WTC11 (cell line): ENCODE measurements at regions not wholly inside any gene's neighbourhood (a gene's known extent, or its start where the extent isn't known, plus 50 kb on each side); places are given as distances from the start of the nearest gene placed in this dataset.

Source experiments
- ATAC-seq: fragments of 200-7000 bp; cut with Tn5 transposase; 2 replicates; pipeline ENCODE4 v1.10.0; 2021; ENCODE audit warnings: mild to moderate bottlenecking, moderate library complexity
- CTCF ChIA-PET: fragments of 300-600 bp; sonication (Branson Sonifier 250); formaldehyde crosslinking; loops from one replicate; lab custom pipeline; 2021; ENCODE audit warnings: antibody characterized with exemption; lab: Charles Lee
- POLR2A ChIA-PET: fragments of 350-600 bp; sonication (Branson Sonifier 250); formaldehyde crosslinking; loops from one replicate; lab custom pipeline; 2021; ENCODE audit warnings: antibody characterized with exemption; lab: Charles Lee
- DNase-seq: peaks from one replicate; pipeline ENCODE4 v3.0.0; 2021; ENCODE audit warnings: low spot score
- H3K27ac Mint-ChIP-seq: 2 replicates; pipeline ENCODE4 v1.8.0; 2021; ENCODE audit warnings: mixed read lengths
- H3K27me3 Mint-ChIP-seq: 2 replicates; pipeline ENCODE4 v1.8.0; 2021; ENCODE audit warnings: low read depth, mild to moderate bottlenecking, moderate library complexity, mixed read lengths
- H3K36me3 Mint-ChIP-seq: 2 replicates; pipeline ENCODE4 v1.8.0; 2021; ENCODE audit warnings: mixed read lengths
- H3K4me1 Mint-ChIP-seq: 2 replicates; pipeline ENCODE4 v1.8.0; 2022; ENCODE audit warnings: mixed read lengths
- H3K4me3 Mint-ChIP-seq: 2 replicates; pipeline ENCODE4 v1.8.0; 2021; ENCODE audit warnings: mild to moderate bottlenecking, moderate library complexity, mixed read lengths
- H3K9me3 Mint-ChIP-seq: 2 replicates; pipeline ENCODE4 v1.8.0; 2021; ENCODE audit warnings: mixed read lengths
- ATF6 ChIP-seq: sonication (generic); formaldehyde crosslinking; IDR thresholded peaks from 2 replicates; pipeline ENCODE4 v1.8.1; 2023; ENCODE audit warnings: mild to moderate bottlenecking, missing genetic modification reagents
- CBFB ChIP-seq: sonication (generic); formaldehyde crosslinking; IDR thresholded peaks from 2 replicates; pipeline ENCODE4 v1.8.1; 2022; ENCODE audit warnings: mild to moderate bottlenecking, low read depth, missing genetic modification reagents
- CREM ChIP-seq: sonication (generic); formaldehyde crosslinking; IDR thresholded peaks from 2 replicates; pipeline ENCODE4 v1.8.1; 2022; ENCODE audit warnings: mild to moderate bottlenecking, missing genetic modification reagents, moderate library complexity
- E2F4 ChIP-seq: sonication (generic); formaldehyde crosslinking; IDR thresholded peaks from 2 replicates; pipeline ENCODE4 v1.8.1; 2022; ENCODE audit warnings: low read depth, mild to moderate bottlenecking, moderate library complexity, missing genetic modification reagents, borderline replicate concordance
- E2F5 ChIP-seq: sonication (generic); formaldehyde crosslinking; IDR thresholded peaks from 2 replicates; pipeline ENCODE4 v1.8.1; 2022; ENCODE audit warnings: mild to moderate bottlenecking, moderate library complexity, missing genetic modification reagents
- EMX1 ChIP-seq: fragments of 250-450 bp; sonication (Bioruptor Pico); IDR thresholded peaks from 2 replicates; pipeline ENCODE4 v1.8.0; 2021; ENCODE audit warnings: mild to moderate bottlenecking
- FOXJ3 ChIP-seq: sonication (generic); formaldehyde crosslinking; IDR thresholded peaks from 2 replicates; pipeline ENCODE4 v1.9.0; 2021; ENCODE audit warnings: missing genetic modification reagents, mild to moderate bottlenecking, borderline replicate concordance
- FOXK1 ChIP-seq: sonication (generic); formaldehyde crosslinking; IDR thresholded peaks from 2 replicates; pipeline ENCODE4 v1.8.0; 2022; ENCODE audit warnings: mild to moderate bottlenecking, moderate library complexity, missing genetic modification reagents
- FOXP1 ChIP-seq: sonication (generic); formaldehyde crosslinking; IDR thresholded peaks from 2 replicates; pipeline ENCODE4 v1.8.0; 2022; ENCODE audit warnings: missing genetic modification reagents, mild to moderate bottlenecking, moderate library complexity, borderline replicate concordance
- FOXP4 ChIP-seq: sonication (generic); formaldehyde crosslinking; IDR thresholded peaks from 2 replicates; pipeline ENCODE4 v1.8.0; 2022; ENCODE audit warnings: mild to moderate bottlenecking, missing genetic modification reagents
- HMGXB4 ChIP-seq: sonication (generic); formaldehyde crosslinking; IDR thresholded peaks from 2 replicates; pipeline ENCODE4 v1.8.1; 2023; ENCODE audit warnings: mild to moderate bottlenecking, moderate library complexity, missing genetic modification reagents
- JAZF1 ChIP-seq: fragments of 250-450 bp; sonication (Bioruptor Pico); IDR thresholded peaks from 2 replicates; pipeline ENCODE4 v1.9.0; 2021; ENCODE audit warnings: moderate library complexity, mild to moderate bottlenecking, inconsistent platforms
- NFATC4 ChIP-seq: fragments of 250-450 bp; sonication (Bioruptor Pico); IDR thresholded peaks from 2 replicates; pipeline ENCODE4 v1.9.0; 2021; ENCODE audit warnings: mild to moderate bottlenecking
- NFE2L1 ChIP-seq: sonication (generic); formaldehyde crosslinking; IDR thresholded peaks from 2 replicates; pipeline ENCODE4 v1.8.1; 2023; ENCODE audit warnings: missing genetic modification reagents
- NR3C1 ChIP-seq: sonication (generic); formaldehyde crosslinking; conservative IDR thresholded peaks from 2 replicates; pipeline ENCODE4 v1.8.1; 2023; ENCODE audit warnings: low read depth, mild to moderate bottlenecking, missing genetic modification reagents
- PREB ChIP-seq: sonication (generic); formaldehyde crosslinking; IDR thresholded peaks from 2 replicates; pipeline ENCODE4 v1.8.1; 2022; ENCODE audit warnings: mild to moderate bottlenecking, missing genetic modification reagents, moderate library complexity, borderline replicate concordance
- SP1 ChIP-seq: sonication (generic); formaldehyde crosslinking; conservative IDR thresholded peaks from 2 replicates; pipeline ENCODE4 v1.8.1; 2022; ENCODE audit warnings: missing genetic modification reagents
- TP53 ChIP-seq: sonication (generic); formaldehyde crosslinking; IDR thresholded peaks from 2 replicates; pipeline ENCODE4 v1.8.1; 2023; ENCODE audit warnings: mild to moderate bottlenecking, missing genetic modification reagents
- ZNF138 ChIP-seq: sonication (generic); formaldehyde crosslinking; conservative IDR thresholded peaks from 2 replicates; pipeline ENCODE4 v1.8.1; 2022; ENCODE audit warnings: mild to moderate bottlenecking, moderate library complexity, missing genetic modification reagents

- H3K27ac Mint-ChIP-seq: no peak overlapping the region
- H3K9me3 Mint-ChIP-seq: peaks cover 75% of the 10 kb centered on the region
- CTCF ChIA-PET: no interaction called here
- peaks cover 7% of the 10 kb centered on the region for H3K27me3 Mint-ChIP-seq
- TF ChIP-seq JAZF1 (CRISPR knock-in tag) (no peak), SP1 (CRISPR knock-in tag) (no peak), NFATC4 (CRISPR knock-in tag) (no peak), PREB (CRISPR knock-in tag) (no peak), HMGXB4 (CRISPR knock-in tag) (no peak), E2F4 (CRISPR knock-in tag) (no peak), NFE2L1 (CRISPR knock-in tag) (no peak), FOXP1 (CRISPR knock-in tag) (no peak), FOXJ3 (CRISPR knock-in tag) (no peak), CBFB (no peak), ZNF138 (CRISPR knock-in tag) (no peak), E2F5 (CRISPR knock-in tag) (no peak)
- TF ChIP-seq, all 79 proteins: peak for 0
- H3K36me3 Mint-ChIP-seq: peaks cover 61% of the 10 kb centered on the region
- ATAC-seq (no peak), DNase-seq (no peak)
- POLR2A ChIA-PET: no interaction called here
- peaks cover 6% of the 10 kb centered on the region; the same call in 1 of the 2 replicates for H3K4me1 Mint-ChIP-seq
- H3K4me3 Mint-ChIP-seq: no peak overlapping the region
Measured at GRCh38 chr13:31638577-31638976, 100.7 kb upstream of the RXFP2 start.

GRCh38 chr13:31639443-31640163 is 99.7 kb upstream of the RXFP2 start:
- Mint-ChIP-seq H3K36me3 (peaks cover 60% of the 10 kb centered on the region), H3K27me3 (peaks cover 7% of the 10 kb centered on the region), H3K27ac (no peak overlapping the region), H3K4me3 (no peak overlapping the region), H3K4me1 (peaks cover 6% of the 10 kb centered on the region; the same call in 1 of the 2 replicates), H3K9me3 (peaks cover 75% of the 10 kb centered on the region)
- DNase-seq: no peak
- POLR2A ChIA-PET: no interaction called here
- CTCF ChIA-PET: no interaction called here
- no peak for TF ChIP-seq TP53 (CRISPR knock-in tag)
- no peak for TF ChIP-seq NR3C1 (CRISPR knock-in tag)
- no peak for TF ChIP-seq E2F5 (CRISPR knock-in tag)
- no peak for TF ChIP-seq CREM (CRISPR knock-in tag)
- TF ChIP-seq FOXK1 (CRISPR knock-in tag): no peak
- TF ChIP-seq ATF6 (CRISPR knock-in tag): no peak
- no peak for TF ChIP-seq EMX1 (CRISPR knock-in tag)
- no peak for TF ChIP-seq FOXP4
- TF ChIP-seq SP1 (CRISPR knock-in tag): no peak
- ATAC-seq: no peak
